SK-N-SH treated with all-trans-retinoic acid at 6 μM for 48 hours (cell line): ENCODE measurements at regions not wholly inside any gene's neighbourhood (a gene's known extent, or its start where the extent isn't known, plus 50 kb on each side); places are given as distances from the start of the nearest gene placed in this dataset.

Experiments used
- ARNTL ChIP-seq: fragments of 450-650 bp; formaldehyde crosslinking; IDR thresholded peaks from 2 replicates; pipeline ENCODE4 v1.5.0; 2020; ENCODE audit warnings: low read depth, mild to moderate bottlenecking, moderate library complexity, borderline replicate concordance
- GLIS3 ChIP-seq: fragments of 250-450 bp; sonication (Bioruptor Pico); IDR thresholded peaks from 2 replicates; pipeline ENCODE4 v1.5.0; 2020; ENCODE audit warnings: mild to moderate bottlenecking, moderate library complexity
- OSR1 ChIP-seq: fragments of 250-450 bp; sonication (Bioruptor Pico); IDR thresholded peaks from 2 replicates; pipeline ENCODE4 v1.8.0; 2022; ENCODE audit warnings: moderate library complexity, mild to moderate bottlenecking, inconsistent platforms
- PPARA ChIP-seq: fragments of 250-450 bp; sonication (Bioruptor Pico); IDR thresholded peaks from 2 replicates; pipeline ENCODE4 v1.5.0; 2020; ENCODE audit warnings: mild to moderate bottlenecking, borderline replicate concordance
- RARB ChIP-seq: fragments of 250-450 bp; sonication (Bioruptor Pico); IDR thresholded peaks from 2 replicates; pipeline ENCODE4 v1.8.0; 2021; ENCODE audit warnings: mild to moderate bottlenecking, moderate library complexity
- SNAI2 ChIP-seq: fragments of 250-450 bp; sonication (Bioruptor Pico); IDR thresholded peaks from 2 replicates; pipeline ENCODE4 v1.5.0; 2020; ENCODE audit warnings: mild to moderate bottlenecking, moderate library complexity
- ZFP3 ChIP-seq: fragments of 250-450 bp; sonication (Bioruptor Pico); IDR thresholded peaks from 2 replicates; pipeline ENCODE4 v1.5.0; 2020; ENCODE audit warnings: mild to moderate bottlenecking, moderate library complexity
- ZNF565 ChIP-seq: fragments of 450-650 bp; formaldehyde crosslinking; conservative IDR thresholded peaks from 2 replicates; pipeline ENCODE4 v1.5.0; 2020; ENCODE audit warnings: low read depth, mild to moderate bottlenecking, moderate library complexity
- ZNF70 ChIP-seq: fragments of 450-650 bp; formaldehyde crosslinking; IDR thresholded peaks from 2 replicates; pipeline ENCODE4 v1.5.0; 2020; ENCODE audit warnings: mild to moderate bottlenecking, moderate library complexity
- TF ChIP-seq, protein P1 (sequence below): fragments of 250-450 bp; sonication (Bioruptor Pico); IDR thresholded peaks from 2 replicates; pipeline ENCODE4 v1.5.1; 2021; ENCODE audit warnings: mild to moderate bottlenecking, moderate library complexity
- TF ChIP-seq, protein P2 (sequence below): fragments of 250-450 bp; sonication (Bioruptor Pico); IDR thresholded peaks from 2 replicates; pipeline ENCODE4 v1.5.1; 2020; ENCODE audit warnings: low read depth, mild to moderate bottlenecking, moderate library complexity

DNA sequence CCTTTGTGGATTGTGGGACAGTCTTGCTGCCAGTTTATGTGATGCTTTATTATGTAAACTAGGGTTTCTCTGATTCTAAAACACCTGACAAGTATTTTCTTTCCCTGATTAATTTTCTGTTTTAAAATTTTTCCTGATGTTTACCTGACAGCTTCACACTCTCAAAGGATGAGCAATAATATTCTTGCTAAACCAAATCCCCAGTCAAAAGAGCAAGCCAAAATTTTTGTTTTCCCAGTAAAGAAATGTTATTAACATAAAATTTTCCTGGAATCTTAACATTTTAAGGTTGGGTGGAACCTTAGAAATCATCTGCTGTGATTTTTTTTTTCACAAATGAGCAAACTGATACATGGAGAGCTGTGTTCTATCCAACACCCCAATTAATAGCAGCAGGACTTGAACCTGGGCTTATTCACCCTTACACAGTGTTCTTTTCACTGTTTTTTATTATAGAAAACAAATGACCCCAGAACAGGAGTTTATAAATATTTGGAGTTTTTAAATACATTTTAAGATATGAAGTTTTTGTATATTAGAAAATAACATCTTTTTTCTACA lies 185.2 kb upstream of the VIPR2 start:
- TF ChIP-seq SNAI2 (CRISPR knock-in tag) (no peak), OSR1 (CRISPR knock-in tag) (no peak), RARB (CRISPR knock-in tag) (no peak), GLIS3 (CRISPR knock-in tag) (no peak), ARNTL (CRISPR knock-in tag) (no peak), ZNF565 (CRISPR knock-in tag) (no peak), ZNF70 (CRISPR knock-in tag) (no peak), ZFP3 (CRISPR knock-in tag) (no peak), PPARA (CRISPR knock-in tag) (no peak)
- TF ChIP-seq, protein P1, sequence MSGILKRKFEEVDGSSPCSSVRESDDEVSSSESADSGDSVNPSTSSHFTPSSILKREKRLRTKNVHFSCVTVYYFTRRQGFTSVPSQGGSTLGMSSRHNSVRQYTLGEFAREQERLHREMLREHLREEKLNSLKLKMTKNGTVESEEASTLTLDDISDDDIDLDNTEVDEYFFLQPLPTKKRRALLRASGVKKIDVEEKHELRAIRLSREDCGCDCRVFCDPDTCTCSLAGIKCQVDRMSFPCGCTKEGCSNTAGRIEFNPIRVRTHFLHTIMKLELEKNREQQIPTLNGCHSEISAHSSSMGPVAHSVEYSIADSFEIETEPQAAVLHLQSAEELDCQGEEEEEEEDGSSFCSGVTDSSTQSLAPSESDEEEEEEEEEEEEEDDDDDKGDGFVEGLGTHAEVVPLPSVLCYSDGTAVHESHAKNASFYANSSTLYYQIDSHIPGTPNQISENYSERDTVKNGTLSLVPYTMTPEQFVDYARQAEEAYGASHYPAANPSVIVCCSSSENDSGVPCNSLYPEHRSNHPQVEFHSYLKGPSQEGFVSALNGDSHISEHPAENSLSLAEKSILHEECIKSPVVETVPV: no peak
- TF ChIP-seq, protein P2, sequence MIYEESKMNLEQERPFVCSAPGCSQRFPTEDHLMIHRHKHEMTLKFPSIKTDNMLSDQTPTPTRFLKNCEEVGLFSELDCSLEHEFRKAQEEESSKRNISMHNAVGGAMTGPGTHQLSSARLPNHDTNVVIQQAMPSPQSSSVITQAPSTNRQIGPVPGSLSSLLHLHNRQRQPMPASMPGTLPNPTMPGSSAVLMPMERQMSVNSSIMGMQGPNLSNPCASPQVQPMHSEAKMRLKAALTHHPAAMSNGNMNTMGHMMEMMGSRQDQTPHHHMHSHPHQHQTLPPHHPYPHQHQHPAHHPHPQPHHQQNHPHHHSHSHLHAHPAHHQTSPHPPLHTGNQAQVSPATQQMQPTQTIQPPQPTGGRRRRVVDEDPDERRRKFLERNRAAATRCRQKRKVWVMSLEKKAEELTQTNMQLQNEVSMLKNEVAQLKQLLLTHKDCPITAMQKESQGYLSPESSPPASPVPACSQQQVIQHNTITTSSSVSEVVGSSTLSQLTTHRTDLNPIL (CRISPR knock-in tag): no peak
